ENCODE measurements at regions not wholly inside any gene's neighbourhood (a gene's known extent, or its start where the extent isn't known, plus 50 kb on each side); places are given as distances from the start of the nearest gene placed in this dataset.

DNA sequence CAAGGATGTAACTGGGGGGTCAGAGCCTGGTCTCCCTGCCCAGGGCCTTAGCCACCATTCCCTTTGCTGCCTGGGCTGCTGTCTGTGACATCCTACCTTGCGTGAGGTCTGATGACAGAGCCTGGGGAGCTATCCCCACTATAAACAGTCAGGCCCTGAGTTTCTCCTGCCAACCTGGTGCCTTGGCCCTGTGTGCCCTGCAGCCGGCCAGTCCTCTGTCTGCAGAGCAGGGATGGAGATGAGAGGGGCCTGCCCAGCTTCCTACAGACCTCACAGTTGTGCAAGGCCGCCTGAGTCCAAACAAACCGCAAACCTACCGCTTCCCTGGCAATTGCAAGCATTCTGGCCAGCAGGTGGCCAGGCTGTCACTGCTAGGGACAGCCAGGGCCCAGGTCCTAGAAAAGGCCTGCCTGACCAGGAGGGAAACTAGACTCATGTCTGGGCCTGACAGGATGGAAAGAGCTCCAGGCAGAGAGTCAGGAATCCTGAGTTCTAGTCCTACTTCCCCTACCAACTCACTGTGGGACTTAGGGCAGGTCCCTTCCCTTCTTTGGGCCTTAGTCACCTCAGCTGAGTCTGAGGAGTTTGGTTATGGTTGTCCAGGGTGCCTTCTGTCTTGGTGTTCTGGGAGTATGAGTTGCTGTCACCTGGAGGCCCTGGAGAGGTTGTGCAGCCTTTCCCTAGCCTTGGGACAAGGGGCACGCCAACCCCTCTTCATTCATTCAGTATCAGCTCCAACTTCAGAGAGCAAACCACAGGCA lies 86.2 kb downstream of the VEGFA start:
- H3K18ac ChIP-seq (ENCODE audit: insufficient read length, low read depth, low read length) = no peak overlapping the region
- no peak overlapping the region for H3K27ac ChIP-seq (ENCODE audit: insufficient read length, low read depth, low read length)
- no peak overlapping the region for H2AK5ac ChIP-seq (ENCODE audit: insufficient read length, low read length)
- no peak overlapping the region for H2BK20ac ChIP-seq (ENCODE audit: low read depth, low read length, poor library complexity, severe bottlenecking)
- H2BK120ac ChIP-seq (ENCODE audit: low read depth, low read length, poor library complexity, severe bottlenecking) = no peak overlapping the region
- H2BK5ac ChIP-seq (ENCODE audit: insufficient read length, low read length) = no peak overlapping the region
- no peaks in the 10 kb centered on the region for H3K79me1 ChIP-seq (ENCODE audit: insufficient read depth, low read depth, low read length, poor library complexity, severe bottlenecking)
- no peak overlapping the region for H3K4me2 ChIP-seq (ENCODE audit: insufficient read depth, insufficient read length, low read length)
- no peak overlapping the region for H4K91ac ChIP-seq (ENCODE audit: insufficient read length, low read depth, low read length)
- no peaks in the 10 kb centered on the region for H3K36me3 Mint-ChIP-seq (ENCODE audit: insufficient read depth in 1 of 3, low read depth in 3 of 3)
- no peak overlapping the region for H2BK12ac ChIP-seq (ENCODE audit: insufficient read length, low read depth, low read length)
- H3K4ac ChIP-seq (ENCODE audit: low read depth, low read length) = no peak overlapping the region
- no peak overlapping the region for H4K8ac ChIP-seq (replicated peaks; ENCODE audit: insufficient read length, low read depth, low read length)
- H2AFZ ChIP-seq (ENCODE audit: low read length) = no peak overlapping the region
- H3K4me3 Mint-ChIP-seq = no peak overlapping the region
- no peak overlapping the region for H2BK15ac ChIP-seq (ENCODE audit: low read depth, low read length)
- peak; percentile 66 for DNase-seq
- H3K79me2 ChIP-seq (ENCODE audit: insufficient read depth, low read length) = no peaks in the 10 kb centered on the region
- H3T11ph ChIP-seq (ENCODE audit: low read length) = no peak overlapping the region
- H3K56ac ChIP-seq (ENCODE audit: insufficient read length, low read depth, low read length) = no peak overlapping the region
- H4K5ac ChIP-seq (ENCODE audit: insufficient read length, low read depth, low read length) = no peak overlapping the region
- peaks cover 23 to 24% of the 10 kb centered on the region in 2 experiments for H3K4me1 Mint-ChIP-seq
- WGBS (ENCODE audit: extremely low coverage, insufficient read length, low lambda C conversion rate) = no CpG with 5 or more reads among the region's 6 CpGs
- no peaks in the 10 kb centered on the region for H3K9me3 ChIP-seq (ENCODE audit: control insufficient read depth, low read depth, low read length)
- no peak overlapping the region for H3K14ac ChIP-seq (ENCODE audit: insufficient read depth, low read length)
- no peak overlapping the region for H3K9ac ChIP-seq (ENCODE audit: extremely low read depth, insufficient read length, low read length)
- no peaks in the 10 kb centered on the region; the same call in 1 of the 2 replicates for H3K27me3 Mint-ChIP-seq (ENCODE audit: low read depth)
- no peaks in the 10 kb centered on the region for H3K4me1 ChIP-seq (ENCODE audit: insufficient read depth, low read length)
- peak; percentile 61 for TF ChIP-seq CTCF (conservative IDR thresholded peaks at IDR 0.05)
- no peaks in the 10 kb centered on the region for H3K9me3 Mint-ChIP-seq
- no peaks in the 10 kb centered on the region for H3K23me2 ChIP-seq (ENCODE audit: insufficient read length, low read depth, low read length, poor library complexity, severe bottlenecking)
- H3K23ac ChIP-seq (ENCODE audit: insufficient read length, low read depth, low read length) = no peak overlapping the region
- no peaks in the 10 kb centered on the region for H4K20me1 ChIP-seq (ENCODE audit: control insufficient read depth, insufficient read depth, insufficient read length)
- no peaks in the 10 kb centered on the region for H3K27me3 ChIP-seq (ENCODE audit: insufficient read depth, low read length)
- H3K27ac Mint-ChIP-seq = peak overlapping the region in 1 of 3 experiments; percentile 66; a peak in 1 of 7 replicates
